NCI-H82 treated with DMSO at 0.1 percent for 48 hours (cell line): ENCODE measurements at regions not wholly inside any gene's neighbourhood (a gene's known extent, or its start where the extent isn't known, plus 50 kb on each side); places are given as distances from the start of the nearest gene placed in this dataset.

Source experiments
- DNase-seq: peaks from one replicate; lab custom pipeline; 2025; ENCODE audit not compliant: unreplicated experiment; lab: John Stamatoyannopoulos, UW

- no peak for DNase-seq
Measured at GRCh38 chr1:94599095-94599813, 57.7 kb upstream of the F3 start.

- no peak for DNase-seq
Measured at GRCh38 chr1:94597701-94598100, 56.1 kb upstream of the F3 start.

GRCh38 chr1:94596260-94596659, 54.7 kb upstream of the F3 start:
- DNase-seq: no peak

- no peak for DNase-seq
Measured at GRCh38 chr1:94595658-94596057, 54.1 kb upstream of the F3 start.

GRCh38 chr1:94593611-94594010, 52.1 kb upstream of the F3 start:
- DNase-seq: no peak

GRCh38 chr1:94592571-94592920, 51.0 kb upstream of the F3 start:
- DNase-seq: no peak

- DNase-seq: no peak
Measured at GRCh38 chr1:94591823-94592570, 50.4 kb upstream of the F3 start.
